HUES48 (cell line): ENCODE measurements at regions not wholly inside any gene's neighbourhood (a gene's known extent, or its start where the extent isn't known, plus 50 kb on each side); places are given as distances from the start of the nearest gene placed in this dataset.
A peak's percentile ranks its signal among the peaks of the same experiment; 100 is the strongest.
"Not testable (repeated sequence)": the region's sequence is repeated elsewhere in the genome, so short reads cannot be mapped to it uniquely, and the experiment has no call there.

Experiments used
- H3K27ac ChIP-seq: one replicate; pipeline ENCODE4 v1.7.0; 2013; ENCODE audit warnings: low read depth, low read length, inconsistent platforms
- H3K27me3 ChIP-seq: 2 replicates; pipeline ENCODE4 v1.6.1; 2013; ENCODE audit warnings: mild to moderate bottlenecking, low read length; ENCODE audit not compliant: control insufficient read depth, insufficient read depth
- H3K36me3 ChIP-seq: 2 replicates; pipeline ENCODE4 v1.6.1; 2013; ENCODE audit warnings: low read length; ENCODE audit not compliant: control insufficient read depth, insufficient read depth
- H3K4me1 ChIP-seq: 2 replicates; pipeline ENCODE4 v1.6.1; 2013; ENCODE audit warnings: mild to moderate bottlenecking, low read length; ENCODE audit not compliant: control insufficient read depth, insufficient read depth
- H3K4me3 ChIP-seq: 2 replicates; pipeline ENCODE4 v1.5.1; 2013; ENCODE audit warnings: mild to moderate bottlenecking, low read depth, low read length
- H3K9ac ChIP-seq: 2 replicates; pipeline ENCODE4 v1.6.1; 2013; ENCODE audit warnings: mild to moderate bottlenecking, low read depth, low read length, moderate library complexity
- H3K9me3 ChIP-seq: 2 replicates; pipeline ENCODE4 v1.6.1; 2013; ENCODE audit warnings: low read length; ENCODE audit not compliant: control insufficient read depth, insufficient read depth

- not testable (repeated sequence) for H3K4me1 ChIP-seq, H3K4me3 ChIP-seq, H3K9me3 ChIP-seq, H3K9ac ChIP-seq, H3K36me3 ChIP-seq, H3K27ac ChIP-seq
- peaks cover 42% of the 10 kb centered on the region for H3K27me3 ChIP-seq
These were observed 190.5 kb upstream of the ZNF618 start for GRCh38 chr9:113685636-113686035.

- Histone ChIP-seq H3K4me1 (0 out of 2 replicates have a peak, but pooled peaks cover 3% of the 10 kb centered on the region), H3K36me3 (no peaks in the 10 kb centered on the region)
These were observed 188.9 kb upstream of the ZNF618 start for GRCh38 chr9:113687107-113687679.

GRCh38 chr9:113687680-113688371 lies 188.3 kb upstream of the ZNF618 start:
- Histone ChIP-seq H3K27me3 (peaks cover 42% of the 10 kb centered on the region), H3K9me3 (no peaks in the 10 kb centered on the region), H3K9ac (no peak overlapping the region), H3K27ac (no peak overlapping the region), H3K36me3 (no peaks in the 10 kb centered on the region), H3K4me1 (0 out of 2 replicates have a peak, but pooled peaks cover 3% of the 10 kb centered on the region), H3K4me3 (peak overlapping the region; percentile 68)

More at GRCh38 chr9:113687107-113687679, 188.9 kb upstream of the ZNF618 start:
- Histone ChIP-seq H3K9ac (no peak overlapping the region), H3K9me3 (no peaks in the 10 kb centered on the region), H3K27me3 (peaks cover 42% of the 10 kb centered on the region), H3K4me3 (peak overlapping the region; percentile 68), H3K27ac (no peak overlapping the region)

DNA sequence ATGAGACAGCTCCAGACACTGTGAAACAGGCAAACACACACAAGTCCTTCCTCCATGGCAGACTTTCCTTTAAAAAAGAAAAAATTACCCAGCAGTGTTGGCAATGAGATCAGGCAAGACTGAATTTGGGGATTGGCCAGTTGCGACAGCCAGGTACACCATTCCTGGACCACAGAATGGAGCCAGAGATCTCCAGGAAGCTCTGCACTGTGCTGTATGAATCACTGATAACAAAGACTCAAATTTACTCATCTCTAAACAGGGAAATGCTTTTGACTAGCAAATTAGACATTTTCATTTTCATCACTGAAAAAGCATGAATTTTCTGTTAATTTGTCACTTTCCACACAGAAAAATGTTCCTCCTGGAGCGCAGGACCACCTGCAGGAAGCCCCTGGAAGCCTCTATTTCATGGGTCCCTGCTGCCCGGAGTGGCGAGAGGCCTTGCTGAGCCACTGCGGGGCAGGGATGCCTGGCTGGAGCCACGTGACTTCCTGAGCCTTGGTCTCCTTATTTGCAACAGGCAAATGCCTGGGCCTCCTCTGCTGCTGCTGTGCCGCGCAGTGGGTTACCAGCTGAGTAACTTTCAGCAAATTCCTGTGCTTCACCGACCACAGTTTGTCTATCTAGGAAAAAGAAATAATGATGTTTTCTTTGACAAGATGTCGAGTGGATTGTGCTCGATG lies 185.9 kb upstream of the ZNF618 start:
- H3K9ac ChIP-seq: no peak overlapping the region
- H3K4me3 ChIP-seq: no peak overlapping the region
- no peak overlapping the region for H3K27ac ChIP-seq
- 0 out of 2 replicates have a peak, but pooled peaks cover 3% of the 10 kb centered on the region for H3K4me1 ChIP-seq
- H3K27me3 ChIP-seq: peaks cover 42% of the 10 kb centered on the region
- peaks cover 3% of the 10 kb centered on the region; the same call in 1 of the 2 replicates for H3K9me3 ChIP-seq
- H3K36me3 ChIP-seq: no peaks in the 10 kb centered on the region

DNA sequence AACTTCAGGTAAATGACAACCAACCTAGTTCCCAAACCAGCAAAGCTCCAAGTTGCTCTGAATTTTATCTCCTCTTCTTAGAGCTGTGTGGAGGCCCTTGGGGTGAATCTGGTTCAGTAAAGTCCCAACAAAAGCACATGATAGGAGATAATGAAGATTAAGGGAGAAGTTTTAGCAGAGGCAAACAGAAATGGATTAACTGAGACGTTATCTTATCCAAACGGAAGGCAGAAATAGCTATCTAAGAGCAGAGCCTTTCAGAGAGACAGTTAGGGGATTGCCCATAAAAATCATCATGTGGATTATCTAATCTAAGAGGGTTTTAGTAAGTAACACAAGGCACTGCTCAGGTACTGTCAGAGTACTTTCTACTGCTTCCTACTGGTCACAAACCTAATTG lies 183.9 kb upstream of the ZNF618 start:
- H3K4me3 ChIP-seq: no peak overlapping the region
- H3K4me1 ChIP-seq: 0 out of 2 replicates have a peak, but pooled peaks cover 3% of the 10 kb centered on the region
- no peaks in the 10 kb centered on the region for H3K36me3 ChIP-seq
- H3K9me3 ChIP-seq: peaks cover 3% of the 10 kb centered on the region; the same call in 1 of the 2 replicates
- H3K27ac ChIP-seq: no peak overlapping the region
- H3K27me3 ChIP-seq: peaks cover 27% of the 10 kb centered on the region
- H3K9ac ChIP-seq: no peak overlapping the region

DNA sequence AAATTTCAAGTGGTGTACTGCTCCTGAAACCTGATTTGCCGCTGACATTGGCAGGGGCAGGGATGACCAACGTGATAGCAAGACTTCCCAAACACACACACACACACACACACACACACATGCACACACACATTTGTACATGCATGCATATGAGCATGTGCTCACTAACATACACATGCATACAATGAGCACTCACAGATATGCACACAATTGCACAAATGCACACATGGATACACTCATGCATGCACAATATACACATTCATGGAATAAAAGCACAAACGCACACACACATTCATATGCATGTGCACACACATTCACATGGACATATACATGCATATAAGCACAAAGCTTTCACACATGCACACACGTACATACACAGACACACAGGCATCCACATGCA lies 181.2 kb upstream of the ZNF618 start:
- H3K36me3 ChIP-seq: no peaks in the 10 kb centered on the region
- H3K4me3 ChIP-seq: no peak overlapping the region
- H3K27ac ChIP-seq: no peak overlapping the region
- H3K9me3 ChIP-seq: peaks cover 3% of the 10 kb centered on the region; the same call in 1 of the 2 replicates
- peaks cover under 1% of the 10 kb centered on the region; the same call in 1 of the 2 replicates for H3K27me3 ChIP-seq
- H3K9ac ChIP-seq: no peak overlapping the region
- no peaks in the 10 kb centered on the region for H3K4me1 ChIP-seq

DNA sequence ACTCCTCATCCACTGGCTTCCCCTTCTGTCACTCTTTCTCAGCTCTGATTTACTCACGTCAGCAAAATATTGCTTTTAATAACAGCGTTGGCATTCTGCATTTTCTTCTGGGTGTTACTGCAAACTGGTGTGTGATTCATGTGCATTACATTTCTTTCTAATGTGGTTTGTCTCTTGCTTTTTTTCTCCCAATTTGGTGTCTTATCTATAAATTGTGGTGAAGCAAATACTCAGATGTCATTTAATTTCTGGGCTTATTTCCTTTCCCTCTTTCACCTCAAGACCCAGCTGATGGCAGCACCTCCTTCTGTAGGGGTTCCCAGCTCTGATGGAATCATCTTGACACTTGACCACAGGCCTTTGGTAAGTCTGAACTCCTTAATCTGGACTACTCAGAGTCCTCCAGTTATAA lies 180.7 kb upstream of the ZNF618 start:
- Histone ChIP-seq H3K4me3 (no peak overlapping the region), H3K36me3 (no peaks in the 10 kb centered on the region), H3K9ac (no peak overlapping the region), H3K27me3 (no peaks in the 10 kb centered on the region), H3K4me1 (no peaks in the 10 kb centered on the region), H3K27ac (no peak overlapping the region), H3K9me3 (peaks cover 3% of the 10 kb centered on the region; the same call in 1 of the 2 replicates)

DNA sequence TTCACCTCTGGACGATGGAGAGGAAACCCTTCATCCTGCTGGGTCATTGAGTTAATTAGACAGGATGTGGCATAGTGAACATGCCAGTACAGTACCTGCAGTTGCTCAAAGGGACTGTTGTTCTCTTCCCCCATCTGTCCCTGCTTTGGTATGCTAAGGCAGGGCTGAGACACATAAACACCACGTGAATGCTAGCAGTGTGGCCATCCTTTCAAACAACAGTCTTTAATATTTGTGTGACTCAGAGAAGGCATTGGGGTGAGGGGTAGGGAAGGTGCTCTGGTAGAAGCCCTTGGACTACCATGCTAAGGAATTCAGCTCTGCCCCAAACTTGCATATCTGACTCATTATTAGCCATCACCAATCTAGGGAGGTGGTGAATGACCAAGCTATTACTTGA lies 180.2 kb upstream of the ZNF618 start:
- H3K4me3 ChIP-seq: no peak overlapping the region
- H3K4me1 ChIP-seq: no peaks in the 10 kb centered on the region
- H3K27me3 ChIP-seq: no peaks in the 10 kb centered on the region
- H3K27ac ChIP-seq: no peak overlapping the region
- no peak overlapping the region for H3K9ac ChIP-seq
- peaks cover 3% of the 10 kb centered on the region; the same call in 1 of the 2 replicates for H3K9me3 ChIP-seq
- no peaks in the 10 kb centered on the region for H3K36me3 ChIP-seq

DNA sequence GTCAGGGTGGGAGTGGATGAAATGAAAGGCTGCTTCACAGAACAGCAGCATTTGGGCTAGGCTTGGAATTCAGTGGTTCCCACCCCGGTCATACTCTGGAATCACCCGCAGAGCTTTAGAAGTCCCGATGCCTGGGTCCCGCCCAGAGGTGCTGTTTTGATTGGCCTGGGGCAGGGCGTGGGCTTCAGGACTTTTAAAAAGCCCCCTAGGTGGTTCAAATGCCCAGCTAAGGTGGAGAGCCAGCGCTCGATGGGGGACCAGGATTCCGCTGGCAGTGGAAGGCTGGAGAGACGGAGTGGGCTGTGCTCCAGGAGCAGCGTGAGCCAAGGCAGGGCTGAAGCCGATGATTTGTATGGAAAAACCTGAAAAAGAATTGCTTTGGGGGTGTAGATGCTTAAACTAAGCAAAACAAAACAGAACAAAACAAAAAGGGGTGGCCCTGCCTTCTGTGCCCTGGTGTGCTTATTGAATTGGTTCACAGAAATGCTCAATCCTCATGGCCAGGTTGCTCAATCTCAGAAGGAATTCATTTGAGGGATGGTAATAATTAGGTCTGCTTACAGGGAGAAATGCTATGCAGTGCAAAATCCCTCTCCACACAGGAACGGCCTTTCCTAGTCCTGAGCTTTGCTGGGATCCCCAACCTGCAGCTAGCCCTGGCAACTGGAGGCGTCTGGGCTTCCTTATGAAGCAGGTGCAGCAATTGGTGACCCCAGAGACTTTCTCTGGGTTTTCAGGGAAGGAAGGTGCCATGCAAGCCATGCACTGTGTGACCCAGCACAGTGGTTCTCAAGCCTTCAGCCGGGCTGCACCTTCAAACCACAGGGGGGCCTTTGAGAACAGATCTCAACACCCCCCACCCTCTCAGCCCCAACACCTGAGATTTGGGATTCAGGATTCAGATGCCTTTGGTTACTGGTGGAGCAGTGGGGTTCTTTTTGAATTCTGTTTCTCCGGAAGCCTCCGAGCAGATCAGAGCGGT lies 174.0 kb upstream of the ZNF618 start:
- H3K27me3 ChIP-seq: no peaks in the 10 kb centered on the region
- no peak overlapping the region for H3K4me3 ChIP-seq

DNA sequence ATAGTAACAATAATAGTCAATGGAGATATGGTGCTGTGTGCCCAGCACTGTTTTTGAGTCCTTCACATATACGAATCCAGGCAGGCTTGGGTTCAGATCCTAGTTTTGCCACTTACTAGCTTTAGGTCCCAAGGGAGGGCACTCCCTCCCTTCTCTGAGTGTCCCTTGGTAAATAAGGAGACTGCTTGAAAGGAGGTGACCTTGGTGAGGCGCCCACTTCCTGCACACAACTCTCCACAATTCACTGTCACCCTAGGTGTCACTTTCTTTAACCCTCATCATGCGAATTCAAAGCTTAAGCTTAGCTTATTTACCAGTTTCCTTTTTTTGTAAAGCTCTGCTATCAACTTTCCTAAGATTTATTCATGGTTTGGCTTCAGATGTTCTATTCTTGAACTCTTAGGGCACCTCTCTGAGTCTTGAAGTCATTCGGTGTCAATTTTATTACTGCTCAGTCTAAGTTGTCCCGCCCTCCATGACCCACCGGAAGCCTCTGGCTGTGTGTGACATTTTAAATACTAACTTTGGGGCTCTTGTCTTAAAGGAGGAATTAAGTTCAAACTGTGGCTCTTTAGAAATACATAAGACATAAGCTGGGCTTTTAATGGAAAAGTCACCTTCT lies 170.7 kb upstream of the ZNF618 start:
- Histone ChIP-seq H3K9me3 (peaks cover 7% of the 10 kb centered on the region), H3K4me1 (peaks cover 36% of the 10 kb centered on the region), H3K4me3 (no peak overlapping the region), H3K27ac (peak overlapping the region; percentile 80), H3K9ac (no peak overlapping the region; the same call in 1 of the 2 replicates), H3K27me3 (no peaks in the 10 kb centered on the region), H3K36me3 (no peaks in the 10 kb centered on the region)

More for the DNA sequence above, 174.0 kb upstream of the ZNF618 start:
- no peak overlapping the region for H3K9ac ChIP-seq
- H3K9me3 ChIP-seq: no peaks in the 10 kb centered on the region
- peak overlapping the region; percentile 50 for H3K27ac ChIP-seq
- peaks cover 24% of the 10 kb centered on the region for H3K4me1 ChIP-seq
- no peaks in the 10 kb centered on the region for H3K36me3 ChIP-seq
